H1 (cell line): ENCODE measurements at regions not wholly inside any gene's neighbourhood (a gene's known extent, or its start where the extent isn't known, plus 50 kb on each side); places are given as distances from the start of the nearest gene placed in this dataset.

Source experiments
- CTCF ChIA-PET: fragments of 300-600 bp; sonication (Branson Sonifier 250); formaldehyde crosslinking; loops from one replicate; lab custom pipeline; 2021; ENCODE audit not compliant: partially characterized antibody; lab: Charles Lee
- POLR2A ChIA-PET: fragments of 300-600 bp; sonication (Branson Sonifier 250); formaldehyde crosslinking; loops from one replicate; lab custom pipeline; 2021; ENCODE audit warnings: inconsistent platforms; ENCODE audit not compliant: partially characterized antibody; lab: Charles Lee
- DNase-seq, 2 experiments: peaks; one replicate each; pipeline versions ENCODE4 v3.0.0 to v3.0.0-alpha.2; 2010 to 2022; ENCODE audit warnings: low spot score in 2 of 2, low read depth in 1 of 2, mixed read lengths in 1 of 2
- FAIRE-seq: peaks from 2 replicates; lab custom pipeline; 2011; peaks lifted over from hg19 to GRCh38; lab: Jason Lieb, UNC
- H2AFZ ChIP-seq: 2 replicates; pipeline ENCODE4 v1.8.1; 2012; ENCODE audit warnings: low read length, inconsistent platforms
- H2AK5ac ChIP-seq: 2 replicates; pipeline ENCODE4 v1.6.1; 2013; ENCODE audit warnings: low read depth, low read length
- H2BK120ac ChIP-seq: replicated peaks from 2 replicates; pipeline ENCODE3; 2013; ENCODE audit warnings: low read depth, low read length, inconsistent platforms
- H2BK12ac ChIP-seq: 2 replicates; pipeline ENCODE4 v1.6.1; 2013; ENCODE audit warnings: low read depth, low read length
- H2BK15ac ChIP-seq: 2 replicates; pipeline ENCODE4 v1.6.1; 2013; ENCODE audit warnings: low read length
- H2BK20ac ChIP-seq: 2 replicates; pipeline ENCODE4 v1.6.1; 2013; ENCODE audit warnings: low read length
- H2BK5ac ChIP-seq: 2 replicates; pipeline ENCODE4 v1.6.1; 2013; ENCODE audit warnings: low read depth, low read length
- H3K14ac ChIP-seq: 2 replicates; pipeline ENCODE4 v1.6.1; 2013; ENCODE audit warnings: inconsistent platforms; ENCODE audit not compliant: insufficient read length
- H3K18ac ChIP-seq: 2 replicates; pipeline ENCODE4 v1.6.1; 2013; ENCODE audit warnings: low read length; ENCODE audit errors: extremely low read depth
- H3K23ac ChIP-seq: 2 replicates; pipeline ENCODE4 v1.6.1; 2013; ENCODE audit warnings: inconsistent platforms; ENCODE audit not compliant: insufficient read length
- H3K23me2 ChIP-seq: 2 replicates; pipeline ENCODE4 v1.6.1; 2013; ENCODE audit warnings: low read depth, low read length
- H3K27ac ChIP-seq: 2 replicates; pipeline ENCODE4 v1.6.1; 2011; ENCODE audit warnings: low read depth, low read length, inconsistent platforms
- H3K27me3 ChIP-seq, 4 experiments: replicated peaks in 1 of 4; 1 replicate in 1 of 4; 2 replicates in 3 of 4; pipeline versions ENCODE4 v1.6.1 to v1.8.1; 2011 to 2013; ENCODE audit warnings: low read length in 3 of 4, mild to moderate bottlenecking in 3 of 4, inconsistent platforms in 2 of 4, mixed read lengths in 2 of 4, moderate library complexity in 1 of 4; ENCODE audit not compliant: control insufficient read depth in 3 of 4, insufficient read depth in 3 of 4; ENCODE audit errors: extremely low read depth in 1 of 4
- H3K36me3 ChIP-seq, 4 experiments: 2 replicates each; pipeline versions ENCODE4 v1.6.1 to v1.8.1; 2011 to 2013; ENCODE audit warnings: mild to moderate bottlenecking in 4 of 4, low read length in 3 of 4, moderate library complexity in 2 of 4, control low read depth in 1 of 4, inconsistent platforms in 1 of 4; ENCODE audit not compliant: insufficient read depth in 4 of 4, control insufficient read depth in 2 of 4
- H3K4ac ChIP-seq: replicated peaks from 2 replicates; pipeline ENCODE3; 2013; ENCODE audit warnings: low read length, low read depth, mixed read lengths, inconsistent platforms; ENCODE audit not compliant: insufficient read length
- H3K4me1 ChIP-seq, 4 experiments: replicated peaks in 1 of 4; 1 replicate in 1 of 4; 2 replicates in 3 of 4; pipeline versions ENCODE4 v1.6.1 to v1.8.1; 2011 to 2013; ENCODE audit warnings: low read length in 3 of 4, inconsistent platforms in 2 of 4, mixed read lengths in 1 of 4; ENCODE audit not compliant: insufficient read depth in 4 of 4, control insufficient read depth in 3 of 4
- H3K4me2 ChIP-seq, 2 experiments: 2 replicates each; pipeline versions ENCODE4 v1.6.1 to v1.8.1; 2011 to 2013; ENCODE audit warnings: low read depth in 2 of 2, low read length in 2 of 2, control low read depth in 1 of 2, inconsistent platforms in 1 of 2, mild to moderate bottlenecking in 1 of 2; ENCODE audit not compliant: insufficient read depth in 1 of 2
- H3K4me3 ChIP-seq, 4 experiments: fragments of 200-600, 300-600 bp in 1 of 4; sonication (generic), shearing (Covaris generic), sonication (Bioruptor Twin) in 1 of 4; 2 replicates each; pipeline versions ENCODE4 v1.5.1 to v1.8.1; 2011 to 2016; ENCODE audit warnings: low read length in 4 of 4, low read depth in 3 of 4, control low read depth in 2 of 4, inconsistent platforms in 2 of 4, mild to moderate bottlenecking in 2 of 4, mixed read lengths in 1 of 4, moderate library complexity in 1 of 4; ENCODE audit not compliant: insufficient read depth in 2 of 4; ENCODE audit errors: extremely low read depth in 1 of 4
- H3K56ac ChIP-seq: replicated peaks from 2 replicates; pipeline ENCODE3; 2013; ENCODE audit warnings: low read depth, mild to moderate bottlenecking, mixed read lengths, low read length, inconsistent platforms; ENCODE audit not compliant: insufficient read length
- H3K79me1 ChIP-seq: 2 replicates; pipeline ENCODE4 v1.6.1; 2013; ENCODE audit warnings: low read depth, low read length, control low read depth
- H3K79me2 ChIP-seq, 2 experiments: 2 replicates each; pipeline versions ENCODE4 v1.6.1 to v1.8.1; 2012 to 2013; ENCODE audit warnings: low read length in 2 of 2, mild to moderate bottlenecking in 2 of 2, inconsistent platforms in 1 of 2; ENCODE audit not compliant: insufficient read depth in 2 of 2, control insufficient read depth in 1 of 2
- H3K9ac ChIP-seq, 4 experiments: replicated peaks in 1 of 4; 1 replicate in 1 of 4; 2 replicates in 3 of 4; pipeline versions ENCODE4 v1.6.1 to v1.8.1; 2011 to 2013; ENCODE audit warnings: low read depth in 3 of 4, low read length in 3 of 4, control low read depth in 2 of 4, mild to moderate bottlenecking in 2 of 4, moderate library complexity in 2 of 4, inconsistent platforms in 1 of 4; ENCODE audit errors: extremely low read depth in 1 of 4
- H3K9me3 ChIP-seq, 2 experiments: 2 replicates each; pipeline versions ENCODE4 v1.6.1 to v1.8.1; 2012 to 2013; ENCODE audit warnings: mild to moderate bottlenecking in 2 of 2, moderate library complexity in 2 of 2, control low read depth in 1 of 2, inconsistent platforms in 1 of 2, low read depth in 1 of 2, low read length in 1 of 2, mixed read lengths in 1 of 2; ENCODE audit not compliant: insufficient read depth in 2 of 2
- H4K20me1 ChIP-seq, 2 experiments: replicated peaks in 1 of 2; 2 replicates each; pipeline versions ENCODE3 to v1.8.1; 2011 to 2013; ENCODE audit warnings: inconsistent platforms in 2 of 2, low read length in 2 of 2, mild to moderate bottlenecking in 1 of 2; ENCODE audit not compliant: insufficient read depth in 2 of 2, control insufficient read depth in 1 of 2
- H4K5ac ChIP-seq: 2 replicates; pipeline ENCODE4 v1.6.1; 2013; ENCODE audit warnings: low read length, low read depth, mixed read lengths, inconsistent platforms; ENCODE audit not compliant: insufficient read length
- H4K8ac ChIP-seq: 2 replicates; pipeline ENCODE4 v1.8.0; 2013; ENCODE audit warnings: mild to moderate bottlenecking, moderate library complexity, low read length, inconsistent platforms; ENCODE audit not compliant: insufficient read depth; ENCODE audit errors: extremely low read depth
- H4K91ac ChIP-seq: replicated peaks from 2 replicates; pipeline ENCODE3; 2013; ENCODE audit warnings: low read length, mixed read lengths, inconsistent platforms; ENCODE audit not compliant: insufficient read length
- BACH1 ChIP-seq: IDR thresholded peaks from 2 replicates; pipeline ENCODE4 v1.6.1; 2012; ENCODE audit warnings: low read length, improper control_type of control experiment
- FOSL1 ChIP-seq: IDR thresholded peaks from 2 replicates; pipeline ENCODE4 v1.6.1; 2011; ENCODE audit warnings: mild to moderate bottlenecking, low read depth, low read length, moderate library complexity; ENCODE audit not compliant: insufficient read depth
- JUN ChIP-seq: IDR thresholded peaks from 2 replicates; pipeline ENCODE4 v1.6.1; 2011; ENCODE audit warnings: low read depth, mild to moderate bottlenecking, improper control_type of control experiment, low read length
- RAD21 ChIP-seq, 2 experiments: IDR thresholded peaks in 1 of 2; conservative IDR thresholded peaks in 1 of 2; 2 replicates each; pipeline ENCODE4 v1.6.1; 2011; ENCODE audit warnings: low read depth in 2 of 2, low read length in 2 of 2, improper control_type of control experiment in 1 of 2, inconsistent platforms in 1 of 2, mild to moderate bottlenecking in 1 of 2, moderate library complexity in 1 of 2
- SUZ12 ChIP-seq: fragments of 200-600 bp; sonication (generic); IDR thresholded peaks from 2 replicates; pipeline ENCODE4 v1.6.1; 2012; ENCODE audit warnings: mild to moderate bottlenecking, inconsistent platforms, low read length, moderate library complexity, mixed read lengths
- TCF12 ChIP-seq: IDR thresholded peaks from 2 replicates; pipeline ENCODE4 v1.6.1; 2011; ENCODE audit warnings: low read depth, mild to moderate bottlenecking, low read length
- WGBS, 2 experiments: shearing (Covaris generic) in 1 of 2; methylation state at CpG; one replicate each; pipeline versions ENCODE4 v1.1.6 to v1.1.7; 2013 to 2015; ENCODE audit warnings: low lambda C conversion rate in 2 of 2, mixed read lengths in 2 of 2, inconsistent platforms in 1 of 2, low coverage in 1 of 2, missing lambda C conversion rate in 1 of 2; ENCODE audit not compliant: insufficient replicate concordance in 2 of 2, insufficient coverage in 1 of 2, insufficient read length in 1 of 2; ENCODE audit errors: extremely low coverage in 1 of 2, missing lambda C conversion rate in 1 of 2; 5-methylcytosine and 5-hydroxymethylcytosine counted together

- no peaks in the 10 kb centered on the region for H3K27me3 ChIP-seq
- DNase-seq: no peak
- H3K18ac ChIP-seq: no peak overlapping the region
- H2BK5ac ChIP-seq: no peak overlapping the region
- H2BK15ac ChIP-seq: no peak overlapping the region
- no peak overlapping the region for H3K4me2 ChIP-seq
- H2AFZ ChIP-seq: no peak overlapping the region
- no peak overlapping the region for H4K5ac ChIP-seq
- H3K14ac ChIP-seq: no peak overlapping the region
- no peak overlapping the region for H2BK120ac ChIP-seq
- H3K79me1 ChIP-seq: no peaks in the 10 kb centered on the region
- FAIRE-seq: no peak
- no peak overlapping the region for H2AK5ac ChIP-seq
- no peaks in the 10 kb centered on the region for H3K23me2 ChIP-seq
- 89% methylated on average over 3 of the region's 3 CpGs; no CpG with 5 or more reads in 1 of the 2 experiments for WGBS, 2 experiments
- H3K36me3 ChIP-seq: no peaks in the 10 kb centered on the region
- no peak overlapping the region for H3K9ac ChIP-seq
- H2BK12ac ChIP-seq: no peak overlapping the region
- no peak overlapping the region for H4K91ac ChIP-seq
- no peak overlapping the region for H2BK20ac ChIP-seq
- no peaks in the 10 kb centered on the region for H3K9me3 ChIP-seq
- ChIA-PET CTCF (interaction anchor here (0.9 to 1.1 kb wide), 2 partner anchors 17 to 519 kb away, joined by 3 to 4 read pairs; no protein-coding TSS in a partner anchor), POLR2A (no interaction called here)
- no peak overlapping the region for H3K4me3 ChIP-seq
- H3K4me1 ChIP-seq: no peaks in the 10 kb centered on the region
- no peak for TF ChIP-seq JUN
- no peak for TF ChIP-seq RAD21 (IDR thresholded peaks at IDR 0.05 in 1 of 2, conservative IDR thresholded peaks at IDR 0.05 in 1 of 2; ENCODE audit: low read depth in 2 of 2, low read length in 2 of 2)
- TF ChIP-seq FOSL1: no peak
- TF ChIP-seq BACH1: no peak
- no peak for TF ChIP-seq TCF12
- no peak for TF ChIP-seq SUZ12
- H4K20me1 ChIP-seq: no peaks in the 10 kb centered on the region
- H3K56ac ChIP-seq: no peak overlapping the region
- no peaks in the 10 kb centered on the region for H3K79me2 ChIP-seq
- H3K4ac ChIP-seq: no peak overlapping the region
- no peak overlapping the region for H4K8ac ChIP-seq
- H3K23ac ChIP-seq: no peak overlapping the region
- no peak overlapping the region for H3K27ac ChIP-seq
Observed at GRCh38 chr14:25488961-25489360, 439.0 kb upstream of the STXBP6 start.
